Esophagus muscularis mucosa (tissue), 3 donors: ENCODE measurements at regions not wholly inside any gene's neighbourhood (a gene's known extent, or its start where the extent isn't known, plus 50 kb on each side); places are given as distances from the start of the nearest gene placed in this dataset.

ENCODE experiments used
- CTCF ChIP-seq, 3 experiments: fragments of 200-600 bp in 2 of 3; fragments of 450-650 bp in 1 of 3; sonication (generic) in 2 of 3; IDR thresholded peaks; one replicate each; pipeline ENCODE4 v1.5.1; 2017 to 2019; ENCODE audit warnings: antibody characterized with exemption in 3 of 3, mild to moderate bottlenecking in 2 of 3, moderate library complexity in 1 of 3
- POLR2A ChIP-seq: fragments of 450-650 bp; IDR thresholded peaks from one replicate; pipeline ENCODE4 v1.6.1; 2017; ENCODE audit warnings: antibody characterized with exemption, moderate library complexity, mild to moderate bottlenecking, low read depth
- POLR2AphosphoS5 ChIP-seq, 2 donors: sonication (generic); formaldehyde crosslinking; IDR thresholded peaks; one replicate each; pipeline ENCODE4 v1.6.1; 2017; ENCODE audit warnings: antibody characterized with exemption in 2 of 2

- TF ChIP-seq CTCF (IDR thresholded peaks at IDR 0.05): no peak
- TF ChIP-seq POLR2A: no peak
- TF ChIP-seq POLR2AphosphoS5 (IDR thresholded peaks at IDR 0.05): no peak
Measured at GRCh38 chr11:95655536-95655935, 134.0 kb downstream of the FAM76B start.
